HepG2 (cell line): ENCODE measurements at regions not wholly inside any gene's neighbourhood (a gene's known extent, or its start where the extent isn't known, plus 50 kb on each side); places are given as distances from the start of the nearest gene placed in this dataset.

ENCODE experiments used
- ATF6 ChIP-seq: sonication (generic); formaldehyde crosslinking; conservative IDR thresholded peaks from 2 replicates; pipeline ENCODE4 v1.4.0; 2020; ENCODE audit warnings: missing genetic modification reagents
- CEBPG ChIP-seq: IDR thresholded peaks from 2 replicates; pipeline ENCODE4 v1.6.1; 2016
- ETV5 ChIP-seq: IDR thresholded peaks from 2 replicates; pipeline ENCODE4 v1.6.1; 2018; ENCODE audit warnings: missing biosample characterization, missing genetic modification reagents, inconsistent platforms, borderline replicate concordance
- KLF9 ChIP-seq: IDR thresholded peaks from 2 replicates; pipeline ENCODE4 v1.6.1; 2016; ENCODE audit warnings: low read depth
- MYC ChIP-seq: sonication (generic); formaldehyde crosslinking; IDR thresholded peaks from 2 replicates; pipeline ENCODE4 v1.9.0; 2021; ENCODE audit warnings: missing genetic modification reagents, borderline replicate concordance
- NFE2 ChIP-seq: sonication (generic); formaldehyde crosslinking; IDR thresholded peaks from 2 replicates; pipeline ENCODE4 v1.4.0; 2020; ENCODE audit warnings: missing genetic modification reagents
- PITX1 ChIP-seq: sonication (generic); formaldehyde crosslinking; IDR thresholded peaks from 2 replicates; pipeline ENCODE4 v1.5.1; 2020; ENCODE audit warnings: mild to moderate bottlenecking, missing genetic modification reagents
- POLR2A ChIP-seq, 2 experiments: IDR thresholded peaks; 2 replicates each; pipeline ENCODE4 v1.6.1; 2011; ENCODE audit warnings: low read depth in 2 of 2, low read length in 2 of 2, mild to moderate bottlenecking in 1 of 2, moderate library complexity in 1 of 2; ENCODE audit not compliant: insufficient read depth in 1 of 2
- SNRNP70 ChIP-seq: fragments of 200-400 bp; formaldehyde crosslinking; IDR thresholded peaks from 2 replicates; pipeline ENCODE4 v1.6.1; 2017; ENCODE audit warnings: mild to moderate bottlenecking, low read depth, low read length, moderate library complexity
- SP4 ChIP-seq: sonication (generic); formaldehyde crosslinking; IDR thresholded peaks from 2 replicates; pipeline ENCODE4 v1.8.1; 2023; ENCODE audit warnings: mild to moderate bottlenecking, missing genetic modification reagents
- TCF7L2 ChIP-seq: IDR thresholded peaks from 2 replicates; pipeline ENCODE4 v1.6.1; 2011; ENCODE audit warnings: mild to moderate bottlenecking, low read depth, low read length, moderate library complexity
- YY1 ChIP-seq: IDR thresholded peaks from 2 replicates; pipeline ENCODE4 v1.6.1; 2011; ENCODE audit warnings: low read length, low read depth, moderate library complexity, mild to moderate bottlenecking; ENCODE audit not compliant: insufficient read depth, insufficient replicate concordance
- ZBTB7A ChIP-seq: sonication (generic); formaldehyde crosslinking; IDR thresholded peaks from 2 replicates; pipeline ENCODE4 v1.8.0; 2022; ENCODE audit warnings: mild to moderate bottlenecking, missing genetic modification reagents
- ZBTB8A ChIP-seq: sonication (generic); formaldehyde crosslinking; IDR thresholded peaks from 2 replicates; pipeline ENCODE4 v1.4.0; 2020; ENCODE audit warnings: mild to moderate bottlenecking, low read depth, missing genetic modification reagents, borderline replicate concordance
- ZMAT5 ChIP-seq: sonication (generic); formaldehyde crosslinking; IDR thresholded peaks from 2 replicates; pipeline ENCODE4 v1.5.0; 2020; ENCODE audit warnings: mild to moderate bottlenecking, low read depth, missing genetic modification reagents, borderline replicate concordance
- ZNF180 ChIP-seq: sonication (generic); formaldehyde crosslinking; IDR thresholded peaks from 2 replicates; pipeline ENCODE4 v1.4.0; 2020; ENCODE audit warnings: low read depth, missing genetic modification reagents, borderline replicate concordance
- ZNF609 ChIP-seq: sonication (generic); formaldehyde crosslinking; IDR thresholded peaks from 2 replicates; pipeline ENCODE4 v1.4.0; 2020; ENCODE audit warnings: mild to moderate bottlenecking, missing genetic modification reagents, borderline replicate concordance
- ZNF781 ChIP-seq: sonication (generic); formaldehyde crosslinking; IDR thresholded peaks from 2 replicates; pipeline ENCODE4 v1.5.1; 2020; ENCODE audit warnings: borderline replicate concordance, mild to moderate bottlenecking, missing genetic modification reagents; ENCODE audit errors: not compliant biosample characterization
- TF ChIP-seq, protein P1 (sequence below): sonication (generic); formaldehyde crosslinking; IDR thresholded peaks from 2 replicates; pipeline ENCODE4 v1.4.0; 2020; ENCODE audit warnings: low read depth, missing genetic modification reagents

DNA sequence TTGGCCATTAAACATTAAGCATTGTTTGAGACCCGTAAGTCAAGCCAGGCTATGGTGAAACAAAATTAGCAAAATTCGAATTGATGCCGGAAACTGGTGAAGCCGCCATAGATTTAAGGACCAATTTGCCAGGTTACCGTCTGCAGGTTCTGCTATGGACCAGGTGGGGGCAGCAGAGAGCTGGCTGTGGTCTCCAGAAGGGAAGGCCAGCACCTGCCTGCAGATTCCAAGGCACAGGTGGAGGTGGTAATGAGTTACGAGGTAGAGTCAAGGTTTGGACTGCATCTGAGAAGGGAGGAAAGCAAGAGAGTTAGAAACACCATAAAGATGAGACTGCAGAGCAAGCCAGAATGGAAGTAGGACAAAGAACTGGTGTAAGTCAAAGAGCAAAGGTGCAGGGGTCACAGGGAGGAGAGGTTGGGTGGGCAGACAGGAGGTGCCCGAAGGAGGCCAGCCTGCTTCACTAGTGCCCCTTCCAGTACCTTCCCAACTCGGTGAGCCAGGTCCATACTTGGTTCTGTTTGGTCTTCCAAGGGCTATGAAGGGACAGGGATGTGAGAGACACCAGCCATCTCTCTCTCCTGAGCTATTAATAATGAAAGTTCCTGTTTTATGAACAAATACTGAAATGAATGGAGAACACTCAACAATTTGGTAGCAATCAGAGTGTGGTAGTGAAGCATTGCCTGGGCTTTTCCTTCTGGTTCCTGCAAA, 131.6 kb upstream of the ESR1 start (continued):
- peak; percentile 42; the same call in 1 of the 2 replicates for TF ChIP-seq PITX1 (CRISPR knock-in tag)
- TF ChIP-seq ZNF781 (CRISPR knock-in tag): no peak
- TF ChIP-seq ATF6 (CRISPR knock-in tag): no peak
- TF ChIP-seq, protein P1, sequence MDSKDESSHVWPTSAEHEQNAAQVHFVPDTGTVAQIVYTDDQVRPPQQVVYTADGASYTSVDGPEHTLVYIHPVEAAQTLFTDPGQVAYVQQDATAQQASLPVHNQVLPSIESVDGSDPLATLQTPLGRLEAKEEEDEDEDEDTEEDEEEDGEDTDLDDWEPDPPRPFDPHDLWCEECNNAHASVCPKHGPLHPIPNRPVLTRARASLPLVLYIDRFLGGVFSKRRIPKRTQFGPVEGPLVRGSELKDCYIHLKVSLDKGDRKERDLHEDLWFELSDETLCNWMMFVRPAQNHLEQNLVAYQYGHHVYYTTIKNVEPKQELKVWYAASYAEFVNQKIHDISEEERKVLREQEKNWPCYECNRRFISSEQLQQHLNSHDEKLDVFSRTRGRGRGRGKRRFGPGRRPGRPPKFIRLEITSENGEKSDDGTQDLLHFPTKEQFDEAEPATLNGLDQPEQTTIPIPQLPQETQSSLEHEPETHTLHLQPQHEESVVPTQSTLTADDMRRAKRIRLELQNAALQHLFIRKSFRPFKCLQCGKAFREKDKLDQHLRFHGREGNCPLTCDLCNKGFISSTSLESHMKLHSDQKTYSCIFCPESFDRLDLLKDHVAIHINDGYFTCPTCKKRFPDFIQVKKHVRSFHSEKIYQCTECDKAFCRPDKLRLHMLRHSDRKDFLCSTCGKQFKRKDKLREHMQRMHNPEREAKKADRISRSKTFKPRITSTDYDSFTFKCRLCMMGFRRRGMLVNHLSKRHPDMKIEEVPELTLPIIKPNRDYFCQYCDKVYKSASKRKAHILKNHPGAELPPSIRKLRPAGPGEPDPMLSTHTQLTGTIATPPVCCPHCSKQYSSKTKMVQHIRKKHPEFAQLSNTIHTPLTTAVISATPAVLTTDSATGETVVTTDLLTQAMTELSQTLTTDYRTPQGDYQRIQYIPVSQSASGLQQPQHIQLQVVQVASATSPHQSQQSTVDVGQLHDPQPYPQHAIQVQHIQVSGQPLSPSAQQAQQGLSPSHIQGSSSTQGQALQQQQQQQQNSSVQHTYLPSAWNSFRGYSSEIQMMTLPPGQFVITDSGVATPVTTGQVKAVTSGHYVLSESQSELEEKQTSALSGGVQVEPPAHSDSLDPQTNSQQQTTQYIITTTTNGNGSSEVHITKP (CRISPR knock-in tag): 0 out of 2 replicates have a peak, but pooled peaks have one; percentile 21
- no peak for TF ChIP-seq MYC (CRISPR knock-in tag)
- no peak for TF ChIP-seq SNRNP70
- peak; percentile 75 for TF ChIP-seq YY1
- no peak for TF ChIP-seq TCF7L2
- TF ChIP-seq ZBTB8A (CRISPR knock-in tag): no peak
- TF ChIP-seq SP4 (CRISPR knock-in tag): no peak
- TF ChIP-seq ZNF609 (CRISPR knock-in tag): no peak
- no peak for TF ChIP-seq NFE2 (CRISPR knock-in tag)
- peak; percentile 26; the same call in 1 of the 2 replicates for TF ChIP-seq ETV5
- no peak for TF ChIP-seq ZMAT5
- TF ChIP-seq CEBPG (CRISPR knock-in tag): no peak
- no peak for TF ChIP-seq KLF9 (CRISPR knock-in tag)
- TF ChIP-seq ZBTB7A (CRISPR knock-in tag): no peak
- no peak for TF ChIP-seq POLR2A (IDR thresholded peaks at IDR 0.05; ENCODE audit: insufficient read depth in 1 of 2, low read depth in 2 of 2, low read length in 2 of 2)
- TF ChIP-seq ZNF180: no peak
